Brain microvascular endothelial cell (primary cell): ENCODE measurements at regions not wholly inside any gene's neighbourhood (a gene's known extent, or its start where the extent isn't known, plus 50 kb on each side); places are given as distances from the start of the nearest gene placed in this dataset.
A peak's percentile ranks its signal among the peaks of the same experiment; 100 is the strongest.

Experiments used
- DNase-seq: peaks from one replicate; pipeline ENCODE4 v3.0.0-alpha.2; 2020
- H3K27ac ChIP-seq: fragments of 250-450 bp; sonication (Bioruptor Pico); 2 replicates; pipeline ENCODE4 v1.5.1; 2020; ENCODE audit warnings: mild to moderate bottlenecking, moderate library complexity
- H3K27me3 ChIP-seq: fragments of 250-450 bp; sonication (Bioruptor Pico); replicated peaks from 2 replicates; pipeline ENCODE4 v1.5.1; 2020; ENCODE audit warnings: mild to moderate bottlenecking
- H3K36me3 ChIP-seq: fragments of 250-450 bp; sonication (Bioruptor Pico); replicated peaks from 2 replicates; pipeline ENCODE4 v1.5.1; 2020; ENCODE audit warnings: mild to moderate bottlenecking
- H3K4me3 ChIP-seq: 2 replicates; pipeline ENCODE4 v1.5.1; 2011; ENCODE audit warnings: low read depth, mild to moderate bottlenecking, control low read depth, low read length, moderate library complexity
- CTCF ChIP-seq: IDR thresholded peaks from 2 replicates; pipeline ENCODE4 v1.5.1; 2011; ENCODE audit warnings: low read depth, mild to moderate bottlenecking, moderate library complexity, low read length, control low read depth, inconsistent platforms; ENCODE audit errors: missing control alignments
- in situ Hi-C: cut with HindIII; loops from 2 replicates; pipeline ENCODE4 v1.10.0; 2017; ENCODE audit warnings: low sequenced_read_pairs, low pct_ligation_motif_present

GRCh38 chr2:212712991-212713390 lies 174.4 kb upstream of the ERBB4 start:
- TF ChIP-seq CTCF, result no peak
- Histone ChIP-seq H3K27ac (no peak overlapping the region), H3K36me3 (no peaks in the 10 kb centered on the region), H3K4me3 (no peak overlapping the region), H3K27me3 (no peaks in the 10 kb centered on the region)
- in situ Hi-C loops, result no loop called here
- no peak for DNase-seq

GRCh38 chr2:212712466-212712865 lies 173.9 kb upstream of the ERBB4 start:
- H3K36me3 ChIP-seq, result no peaks in the 10 kb centered on the region
- no peak overlapping the region for H3K27ac ChIP-seq
- no peak for TF ChIP-seq CTCF
- in situ Hi-C loops, result no loop called here
- no peaks in the 10 kb centered on the region for H3K27me3 ChIP-seq
- H3K4me3 ChIP-seq, result no peak overlapping the region
- no peak for DNase-seq

GRCh38 chr2:212711856-212712255 lies 173.3 kb upstream of the ERBB4 start:
- no peak for TF ChIP-seq CTCF
- H3K27me3 ChIP-seq, result no peaks in the 10 kb centered on the region
- in situ Hi-C loops, result no loop called here
- peak; percentile 64 for DNase-seq
- no peak overlapping the region for H3K27ac ChIP-seq
- H3K4me3 ChIP-seq, result no peak overlapping the region
- H3K36me3 ChIP-seq, result no peaks in the 10 kb centered on the region

GRCh38 chr2:212709280-212709679 lies 170.7 kb upstream of the ERBB4 start:
- Histone ChIP-seq H3K27me3 (no peaks in the 10 kb centered on the region), H3K4me3 (no peak overlapping the region), H3K27ac (no peak overlapping the region), H3K36me3 (no peaks in the 10 kb centered on the region)
- no peak for DNase-seq
- in situ Hi-C loops, result no loop called here
- no peak for TF ChIP-seq CTCF

- Histone ChIP-seq H3K27me3 (no peaks in the 10 kb centered on the region), H3K4me3 (no peak overlapping the region), H3K27ac (no peak overlapping the region), H3K36me3 (no peaks in the 10 kb centered on the region)
- TF ChIP-seq CTCF, result no peak
- DNase-seq, result no peak
- in situ Hi-C loops, result no loop called here
Measured at GRCh38 chr2:212708355-212708754, 169.8 kb upstream of the ERBB4 start.

GRCh38 chr2:212695426-212695825 lies 156.8 kb upstream of the ERBB4 start:
- no peak overlapping the region for H3K4me3 ChIP-seq
- H3K36me3 ChIP-seq, result no peaks in the 10 kb centered on the region
- TF ChIP-seq CTCF, result no peak
- no peak overlapping the region for H3K27ac ChIP-seq
- no peaks in the 10 kb centered on the region for H3K27me3 ChIP-seq
- in situ Hi-C loops, result no loop called here
- DNase-seq, result no peak
